C4-2B (cell line): ENCODE measurements at regions not wholly inside any gene's neighbourhood (a gene's known extent, or its start where the extent isn't known, plus 50 kb on each side); places are given as distances from the start of the nearest gene placed in this dataset.
A peak's percentile ranks its signal among the peaks of the same experiment; 100 is the strongest.

Experiments used
- H3K27ac ChIP-seq: fragments of 450-650 bp; 2 replicates; pipeline ENCODE4 v1.5.1; 2017
- CTCF ChIP-seq: fragments of 450-650 bp; conservative IDR thresholded peaks from 2 replicates; pipeline ENCODE4 v1.5.1; 2017; ENCODE audit warnings: mild to moderate bottlenecking
- ZFX ChIP-seq: fragments of 450-650 bp; IDR thresholded peaks from 2 replicates; pipeline ENCODE4 v1.6.1; 2017

- TF ChIP-seq CTCF (no peak), ZFX (no peak)
- H3K27ac ChIP-seq: no peak overlapping the region
Measured at GRCh38 chr20:40540166-40540565, 148.9 kb downstream of the MAFB start.

DNA sequence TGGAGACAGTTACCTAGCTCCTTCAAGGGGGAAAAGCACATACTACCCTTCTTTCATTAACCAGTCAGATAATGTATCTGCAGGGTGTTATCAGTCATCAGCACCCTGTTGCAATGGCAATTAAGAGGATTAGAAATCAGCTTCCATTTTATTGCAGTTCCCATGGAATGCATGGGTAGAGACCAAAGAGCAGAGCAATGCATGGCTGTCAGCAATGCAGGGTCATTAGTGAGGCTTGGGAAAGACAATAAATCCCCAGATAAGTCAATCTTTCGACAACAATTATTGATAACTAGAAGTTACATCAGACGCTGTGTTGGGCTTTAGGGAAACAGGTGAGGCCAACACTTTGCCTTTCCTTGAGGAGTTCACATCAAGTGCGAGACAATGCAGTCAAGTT, 150.9 kb downstream of the MAFB start:
- H3K27ac ChIP-seq: no peak overlapping the region
- TF ChIP-seq CTCF (no peak), ZFX (no peak)

- H3K27ac ChIP-seq: no peak overlapping the region
- no peak for TF ChIP-seq CTCF
- TF ChIP-seq ZFX: no peak
Measured at GRCh38 chr20:40536808-40537207, 152.2 kb downstream of the MAFB start.

DNA sequence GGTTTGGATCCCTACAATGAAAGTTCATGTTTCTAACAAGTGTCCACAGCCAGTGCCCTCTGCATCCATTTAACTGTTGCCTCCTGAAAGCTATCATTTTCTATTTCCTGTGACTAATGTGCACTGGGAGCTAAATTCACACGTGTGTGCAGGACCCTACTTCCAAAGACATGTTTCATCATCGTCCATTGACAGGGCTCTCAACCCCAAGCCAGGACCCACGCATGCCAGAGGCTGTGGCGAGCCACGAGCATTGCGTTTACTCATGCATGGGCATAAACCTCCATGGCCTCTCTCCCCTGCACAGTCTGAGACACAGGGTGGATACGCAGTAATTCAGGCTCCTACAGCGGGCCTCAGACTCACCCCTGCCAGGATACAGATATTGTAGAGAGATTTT, 153.2 kb downstream of the MAFB start:
- TF ChIP-seq ZFX (no peak), CTCF (no peak)
- no peak overlapping the region for H3K27ac ChIP-seq

GRCh38 chr20:40532103-40532502, 156.9 kb downstream of the MAFB start:
- no peak overlapping the region for H3K27ac ChIP-seq
- no peak for TF ChIP-seq ZFX
- TF ChIP-seq CTCF: peak; percentile 63

DNA sequence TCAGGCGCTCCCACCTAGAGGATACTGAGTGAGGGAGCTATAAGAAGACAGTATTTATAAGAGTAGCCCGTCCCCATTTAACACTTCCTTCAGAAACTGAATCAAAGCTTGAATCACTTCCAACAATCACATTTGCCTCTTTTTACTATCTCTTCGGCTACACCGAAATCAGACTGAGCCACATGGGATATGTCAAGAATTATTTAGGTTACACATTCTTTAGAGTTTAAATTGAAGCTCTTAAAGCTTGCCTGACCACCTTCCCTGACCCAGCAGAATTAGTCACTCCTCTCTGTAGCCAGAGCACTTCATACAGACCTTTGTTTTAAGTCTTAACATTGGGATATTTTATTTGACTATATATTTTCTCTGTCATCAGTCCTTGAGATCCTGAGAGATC, 163.7 kb downstream of the MAFB start:
- no peak for TF ChIP-seq CTCF
- no peak for TF ChIP-seq ZFX
- H3K27ac ChIP-seq: no peak overlapping the region

DNA sequence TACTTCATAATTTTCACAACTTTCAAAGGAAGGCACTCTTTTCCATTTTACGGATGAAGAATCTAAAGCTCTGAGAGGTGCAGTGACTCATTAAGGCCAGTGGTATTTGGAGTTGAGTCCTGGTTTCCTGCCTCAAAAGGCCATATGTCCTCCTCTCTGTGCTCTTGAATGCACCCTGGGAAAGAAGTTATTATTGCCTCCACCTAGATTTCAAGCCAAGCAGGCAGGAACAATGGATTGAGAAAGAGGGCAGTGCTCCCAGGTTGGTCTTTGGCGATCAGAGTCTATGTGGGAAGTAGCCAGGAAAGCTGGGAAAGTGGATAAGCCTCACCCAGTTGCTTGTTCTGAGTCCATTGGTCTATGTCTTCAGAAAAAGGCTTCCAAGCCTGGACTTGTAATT, 165.0 kb downstream of the MAFB start:
- TF ChIP-seq ZFX: no peak
- TF ChIP-seq CTCF: no peak
- H3K27ac ChIP-seq: no peak overlapping the region
